Middle frontal gyrus (tissue), 1 donor: ENCODE measurements at regions not wholly inside any gene's neighbourhood (a gene's known extent, or its start where the extent isn't known, plus 50 kb on each side); places are given as distances from the start of the nearest gene placed in this dataset.
"Not testable (repeated sequence)": the region's sequence is repeated elsewhere in the genome, so short reads cannot be mapped to it uniquely, and the experiment has no call there.

Source experiments
- DNase-seq: peaks from one replicate; pipeline ENCODE4 v3.0.0-alpha.2; 2015; ENCODE audit warnings: low spot score; ENCODE audit errors: extremely low spot score

GRCh38 chr5:67817652-67818051 lies 397.9 kb upstream of the PIK3R1 start:
- DNase-seq, result no peak

DNA sequence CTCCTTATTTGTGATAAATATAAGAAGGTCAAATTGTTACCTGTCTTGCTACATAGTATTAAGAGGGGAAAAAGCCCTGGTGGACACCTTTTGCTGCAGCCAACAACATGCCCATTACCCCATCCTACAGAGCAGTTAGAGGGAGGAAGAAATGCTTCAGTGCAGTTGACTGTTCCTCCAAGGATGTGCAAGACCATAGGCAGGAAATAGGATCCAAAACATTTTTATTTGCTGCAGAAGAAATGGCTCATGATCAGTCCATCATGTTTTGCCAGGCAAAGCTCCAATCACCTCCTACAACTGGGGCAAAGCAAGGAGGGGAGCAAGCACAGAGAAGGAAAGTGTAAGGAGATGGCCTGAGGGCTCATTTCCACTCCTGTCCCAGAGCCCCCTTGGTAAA lies 399.1 kb upstream of the PIK3R1 start:
- DNase-seq, result no peak

DNA sequence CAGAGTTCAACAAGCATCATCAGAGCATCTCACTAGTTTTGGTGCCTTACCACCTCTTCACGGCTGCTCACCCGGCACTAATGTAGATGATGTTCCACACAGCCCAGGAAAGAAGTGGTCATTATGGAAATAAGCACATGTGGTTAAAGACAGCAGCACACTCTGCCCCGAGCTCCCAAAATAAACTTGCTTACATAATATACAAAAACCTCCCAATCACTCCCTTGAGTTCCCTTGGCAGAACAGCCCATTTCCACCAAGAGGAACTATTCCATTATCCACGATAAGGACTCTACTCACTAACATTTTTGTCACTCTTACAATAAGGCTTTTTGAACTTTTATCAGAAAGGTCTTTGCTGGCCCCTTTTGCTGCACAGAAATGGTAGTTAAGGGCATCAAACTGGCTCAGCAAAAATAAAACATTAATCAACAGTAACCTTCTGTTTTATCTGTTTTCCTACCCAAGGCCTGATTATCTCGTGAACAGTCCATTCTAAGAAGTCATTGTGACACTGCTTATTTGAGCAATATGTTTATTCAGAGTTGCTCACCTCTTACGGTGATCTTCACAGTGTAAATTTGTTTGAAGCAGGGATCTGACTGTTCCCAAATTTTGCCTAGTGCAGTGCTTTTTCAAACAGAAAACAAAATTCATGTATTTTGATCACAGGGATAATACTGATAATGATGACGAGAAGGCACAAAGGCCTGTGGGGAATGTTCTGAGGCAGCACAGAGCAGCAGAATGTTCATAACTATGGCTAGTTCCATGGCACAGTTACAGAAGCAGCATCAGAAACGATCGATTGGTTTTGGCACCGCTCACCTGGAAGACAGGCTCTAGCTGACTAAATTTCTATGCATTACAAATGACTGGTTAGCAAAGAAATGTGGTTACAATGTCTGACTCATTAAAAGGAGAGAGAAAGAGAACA lies 399.8 kb upstream of the PIK3R1 start:
- no peak for DNase-seq

DNA sequence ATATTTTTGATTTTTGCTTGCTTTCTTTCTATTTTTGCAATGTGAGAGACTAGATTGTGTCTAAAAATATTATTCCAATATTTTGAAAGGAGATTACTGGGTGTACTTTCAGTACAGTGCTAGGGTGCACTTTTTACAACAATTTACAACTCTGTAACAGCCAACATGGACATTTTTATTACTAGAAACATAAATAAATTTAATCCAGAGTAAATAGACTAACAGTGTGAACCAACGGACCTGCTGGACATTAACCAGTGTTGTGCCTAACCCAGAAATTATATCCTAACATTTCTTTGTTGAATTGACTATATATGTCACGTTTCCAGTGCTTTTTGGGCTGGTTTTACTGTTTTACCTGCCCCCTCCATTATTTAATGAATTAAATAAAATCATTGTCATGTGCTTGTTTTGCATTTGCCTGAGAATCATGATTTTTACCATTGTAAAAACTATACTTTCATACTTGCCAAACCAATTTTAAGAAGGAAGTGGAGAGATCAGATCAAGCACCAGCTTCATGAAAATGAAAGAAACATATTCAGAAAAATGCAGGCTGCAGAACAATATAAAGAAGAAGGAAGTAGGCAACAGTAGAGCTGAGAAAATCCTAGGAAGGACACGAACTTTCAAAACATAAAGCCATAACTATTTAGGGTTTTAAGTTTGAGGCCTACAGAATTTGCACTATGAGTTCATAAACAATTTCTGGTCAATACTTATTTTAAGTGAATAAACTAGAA lies 400.8 kb upstream of the PIK3R1 start:
- no peak for DNase-seq

DNA sequence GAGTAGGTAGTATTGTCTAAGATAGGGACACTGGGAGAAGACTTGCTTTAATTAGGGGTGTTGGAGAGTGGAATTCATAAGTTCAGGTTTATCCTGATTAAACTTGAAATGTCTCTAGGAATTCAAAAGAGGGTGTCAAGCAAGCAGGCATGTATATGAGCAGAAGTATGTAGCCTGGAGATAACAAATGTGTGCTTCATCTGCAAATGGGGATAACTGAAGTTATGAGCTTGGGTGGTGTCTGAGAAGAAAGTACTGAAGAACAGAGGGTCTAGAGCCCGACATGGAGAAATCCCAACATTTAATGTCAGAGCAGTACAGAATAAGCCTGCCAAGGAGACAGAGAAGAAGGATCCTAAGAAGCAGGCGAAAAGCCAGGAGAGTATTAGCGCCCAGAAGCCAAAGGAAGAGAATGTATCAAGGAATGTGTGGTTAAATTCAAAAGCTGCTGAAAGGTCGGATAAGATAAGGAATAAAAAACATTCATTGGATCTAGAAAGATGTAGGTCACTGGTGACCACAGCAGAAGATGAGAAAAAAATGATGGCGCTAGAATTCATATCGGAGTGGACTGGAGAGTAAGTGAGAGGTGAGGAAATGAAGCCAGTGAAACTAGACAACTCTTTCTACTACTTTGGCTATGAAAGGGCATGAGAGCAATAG lies 401.5 kb upstream of the PIK3R1 start:
- no peak for DNase-seq

DNA sequence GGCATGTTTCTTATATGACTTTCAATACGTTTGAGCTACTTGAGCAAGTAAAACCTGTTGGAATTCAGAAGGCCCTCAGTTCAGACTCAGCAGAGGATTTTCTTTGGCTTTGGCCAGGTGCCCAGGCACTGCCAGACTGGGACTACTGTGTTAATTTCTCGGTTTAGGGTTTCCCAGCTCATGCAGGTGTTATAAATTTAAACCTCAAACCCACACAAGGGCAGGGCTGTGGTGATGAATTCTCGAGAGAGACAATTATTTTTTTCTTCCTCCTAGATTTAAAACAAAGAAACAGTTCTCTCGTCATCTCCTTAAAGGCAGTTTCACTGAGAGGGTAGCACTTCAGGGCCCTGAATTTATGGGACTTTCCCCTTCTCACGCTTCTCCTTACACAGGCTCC lies 406.0 kb upstream of the PIK3R1 start:
- DNase-seq, result no peak

- no peak for DNase-seq
Measured at GRCh38 chr5:67808340-67808739, 407.2 kb upstream of the PIK3R1 start.

- no peak for DNase-seq
Measured at GRCh38 chr5:67807439-67807888, 408.1 kb upstream of the PIK3R1 start.

- no peak for DNase-seq
Measured at GRCh38 chr5:67806654-67807438, 408.7 kb upstream of the PIK3R1 start.

- no peak for DNase-seq
Measured at GRCh38 chr5:67805666-67806348, 409.7 kb upstream of the PIK3R1 start.

DNA sequence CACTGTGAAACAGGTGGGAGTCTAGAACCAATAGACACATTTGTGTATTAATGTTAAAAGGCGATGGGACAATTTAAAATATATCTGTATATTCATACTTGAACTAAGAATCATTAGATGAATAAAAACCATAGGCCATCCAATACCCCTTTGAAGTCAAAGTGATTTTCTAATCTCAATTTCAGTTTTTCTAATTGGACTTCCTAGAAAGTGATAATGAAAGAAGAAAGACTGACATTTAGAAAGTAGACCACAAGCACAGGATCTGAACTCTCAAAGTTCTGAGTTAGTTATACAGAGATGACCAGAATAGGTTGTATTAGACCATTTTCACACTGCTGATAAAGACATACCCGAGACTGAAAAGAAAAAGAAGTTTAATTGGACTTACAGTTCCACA lies 412.8 kb upstream of the PIK3R1 start:
- no peak for DNase-seq

- no peak for DNase-seq
Measured at GRCh38 chr5:67799732-67800234, 415.8 kb upstream of the PIK3R1 start.

DNA sequence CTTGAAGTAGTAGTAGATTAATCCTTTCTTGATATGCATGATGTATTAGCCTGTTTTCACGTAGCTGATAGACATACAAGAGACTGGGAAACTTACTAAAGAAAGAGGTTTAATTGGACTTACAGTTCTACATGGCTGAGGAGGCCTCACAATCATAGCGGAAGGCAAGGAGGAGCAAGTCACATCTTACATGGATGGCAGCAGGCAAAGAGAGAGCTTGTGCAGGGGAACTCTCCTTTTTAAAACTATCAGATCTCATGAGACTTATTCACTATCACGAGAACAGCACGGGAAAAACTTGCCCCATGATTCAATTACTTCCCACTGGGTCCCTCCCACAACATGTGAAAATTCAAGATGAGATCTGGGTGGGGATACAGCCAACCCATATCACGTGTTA lies 417.1 kb upstream of the PIK3R1 start:
- not testable (repeated sequence) for DNase-seq

DNA sequence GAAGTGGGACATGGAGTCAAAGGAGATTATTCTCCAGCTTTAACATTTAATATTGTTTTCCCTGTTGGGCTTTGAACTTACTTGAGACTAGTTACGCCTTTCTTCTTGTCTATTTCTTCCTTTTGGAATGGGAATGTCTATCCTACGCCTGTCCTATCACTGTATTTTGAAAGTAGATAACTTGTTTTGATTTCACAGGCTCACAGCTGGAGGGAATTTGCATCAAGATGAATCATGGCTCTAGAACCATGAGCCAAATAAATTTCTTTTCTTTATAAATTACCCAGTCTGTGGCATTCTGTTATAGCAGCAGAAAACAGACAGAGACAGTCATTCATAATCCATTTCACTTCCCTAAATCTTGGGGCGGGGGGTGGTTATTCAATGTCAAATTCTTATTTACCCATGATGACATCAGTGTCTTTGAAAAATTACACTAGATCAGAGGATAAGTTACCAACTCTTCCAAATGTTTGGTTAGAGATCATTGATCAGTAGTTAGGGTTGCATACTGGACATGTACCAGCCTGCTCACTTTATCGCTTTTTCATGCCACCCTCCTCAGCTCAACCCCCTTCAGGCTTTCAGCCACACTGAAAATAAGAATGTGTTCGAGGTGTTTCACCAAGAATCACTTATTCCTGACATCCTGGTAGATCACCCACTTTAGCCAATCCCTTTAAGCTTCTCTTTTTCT lies 419.6 kb upstream of the PIK3R1 start:
- no peak for DNase-seq

GRCh38 chr5:67793966-67794365 lies 421.6 kb upstream of the PIK3R1 start:
- DNase-seq, result no peak

DNA sequence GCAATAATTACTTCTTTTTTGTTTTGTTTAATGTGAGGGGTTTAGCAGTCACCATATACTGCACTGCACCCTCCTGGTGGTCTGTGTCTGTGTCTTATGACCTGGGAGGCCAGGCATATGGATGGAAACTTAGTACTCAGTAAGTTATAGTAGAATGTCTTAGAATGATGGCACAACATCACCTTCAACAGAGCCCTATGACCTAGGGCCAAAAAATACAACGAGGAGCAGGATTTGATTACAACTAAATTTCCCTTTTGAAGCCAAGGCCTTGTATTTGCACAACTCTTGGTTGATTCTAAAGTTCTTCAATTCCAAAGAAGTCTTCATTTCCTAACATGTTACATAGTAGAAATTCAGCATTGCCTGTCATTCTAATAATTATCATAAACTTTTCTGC lies 422.1 kb upstream of the PIK3R1 start:
- no peak for DNase-seq

DNA sequence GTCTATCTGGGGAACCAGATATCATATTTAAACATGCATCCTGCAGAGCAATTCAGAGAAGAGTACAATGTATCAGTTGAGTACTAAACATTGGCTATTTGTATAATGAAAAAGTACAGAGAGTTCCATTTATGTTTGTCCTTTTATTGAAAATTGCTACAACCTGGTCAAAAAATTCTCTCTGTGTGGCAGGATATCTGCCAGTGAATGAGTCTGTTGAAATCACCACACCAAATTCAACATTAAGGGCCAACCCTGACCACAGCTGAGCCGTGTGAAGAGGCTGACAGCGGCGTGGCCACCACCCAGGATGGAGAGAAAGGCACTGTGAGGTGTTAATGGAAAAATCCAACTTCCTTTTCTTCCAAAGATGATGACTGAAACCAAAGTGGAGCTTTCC lies 422.7 kb upstream of the PIK3R1 start:
- DNase-seq, result no peak

DNA sequence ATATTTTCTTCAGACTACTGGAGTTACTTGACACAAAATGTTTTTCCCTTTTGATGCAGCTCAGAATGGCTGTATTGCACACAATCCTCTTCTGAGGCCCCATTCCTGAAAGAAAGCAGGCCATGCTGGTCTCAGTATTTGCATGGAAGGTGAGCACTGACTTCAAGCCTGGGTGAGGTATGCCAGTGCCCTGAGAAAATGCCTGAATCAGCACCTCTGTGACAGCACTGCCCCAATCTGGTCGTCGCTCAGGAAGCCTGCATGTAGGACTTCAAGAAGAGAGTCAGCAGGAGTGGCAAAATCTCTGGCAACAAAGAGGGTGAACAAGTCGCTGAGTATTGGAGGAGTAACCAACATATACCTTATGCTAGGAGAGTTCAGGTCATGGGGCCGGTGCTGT lies 425.2 kb upstream of the PIK3R1 start:
- no peak for DNase-seq

GRCh38 chr5:67779893-67780623 lies 435.5 kb upstream of the PIK3R1 start:
- not testable (repeated sequence) for DNase-seq
